IMR-90 (cell line): ENCODE measurements at regions not wholly inside any gene's neighbourhood (a gene's known extent, or its start where the extent isn't known, plus 50 kb on each side); places are given as distances from the start of the nearest gene placed in this dataset.

Source experiments
- BHLHE40 ChIP-seq: fragments of 150-350 bp; IDR thresholded peaks from 2 replicates; pipeline ENCODE4 v1.6.1; 2016; ENCODE audit warnings: mild to moderate bottlenecking, low read depth, low read length
- CEBPB ChIP-seq: IDR thresholded peaks from 2 replicates; pipeline ENCODE4 v1.6.1; 2012; ENCODE audit warnings: low read depth, low read length, improper control_type of control experiment
- FOS ChIP-seq: fragments of 150-350 bp; IDR thresholded peaks from 2 replicates; pipeline ENCODE4 v1.6.1; 2016; ENCODE audit warnings: low read depth, low read length
- MAFK ChIP-seq: IDR thresholded peaks from 2 replicates; pipeline ENCODE4 v1.6.1; 2012; ENCODE audit warnings: low read depth, low read length, improper control_type of control experiment
- MAZ ChIP-seq: IDR thresholded peaks from 2 replicates; pipeline ENCODE4 v1.6.1; 2012; ENCODE audit warnings: low read depth, mild to moderate bottlenecking, low read length, improper control_type of control experiment, moderate library complexity, borderline replicate concordance
- MXI1 ChIP-seq: IDR thresholded peaks from 2 replicates; pipeline ENCODE4 v1.6.1; 2012; ENCODE audit warnings: low read depth, mild to moderate bottlenecking, low read length, moderate library complexity, borderline replicate concordance
- POLR2A ChIP-seq: IDR thresholded peaks from 2 replicates; pipeline ENCODE4 v1.6.1; 2012; ENCODE audit warnings: mild to moderate bottlenecking, low read depth, low read length
- RAD21 ChIP-seq: IDR thresholded peaks from 2 replicates; pipeline ENCODE4 v1.6.1; 2012; ENCODE audit warnings: low read length, improper control_type of control experiment
- RCOR1 ChIP-seq: IDR thresholded peaks from 2 replicates; pipeline ENCODE4 v1.6.1; 2012; ENCODE audit warnings: mild to moderate bottlenecking, low read length, improper control_type of control experiment; ENCODE audit not compliant: insufficient replicate concordance
- RFX5 ChIP-seq: IDR thresholded peaks from 2 replicates; pipeline ENCODE4 v1.8.0; 2012; ENCODE audit warnings: low read depth, mild to moderate bottlenecking, low read length, moderate library complexity
- SMC3 ChIP-seq: fragments of 150-350 bp; IDR thresholded peaks from 2 replicates; pipeline ENCODE4 v1.6.1; 2016; ENCODE audit warnings: low read depth, mild to moderate bottlenecking, antibody characterized with exemption, low read length, moderate library complexity
- USF2 ChIP-seq: fragments of 150-350 bp; IDR thresholded peaks from 2 replicates; pipeline ENCODE4 v1.6.1; 2017; ENCODE audit warnings: mild to moderate bottlenecking, antibody characterized with exemption, low read length, low read depth
- TF ChIP-seq, protein P1 (sequence below): conservative IDR thresholded peaks from 2 replicates; pipeline ENCODE4 v1.5.1; 2012; ENCODE audit warnings: mild to moderate bottlenecking, low read depth, low read length, improper control_type of control experiment
- TF ChIP-seq, protein P2 (sequence below): fragments of 150-350 bp; IDR thresholded peaks from 2 replicates; pipeline ENCODE4 v1.6.1; 2016; ENCODE audit warnings: low read depth, mild to moderate bottlenecking, low read length, moderate library complexity, borderline replicate concordance

- TF ChIP-seq, protein P1, sequence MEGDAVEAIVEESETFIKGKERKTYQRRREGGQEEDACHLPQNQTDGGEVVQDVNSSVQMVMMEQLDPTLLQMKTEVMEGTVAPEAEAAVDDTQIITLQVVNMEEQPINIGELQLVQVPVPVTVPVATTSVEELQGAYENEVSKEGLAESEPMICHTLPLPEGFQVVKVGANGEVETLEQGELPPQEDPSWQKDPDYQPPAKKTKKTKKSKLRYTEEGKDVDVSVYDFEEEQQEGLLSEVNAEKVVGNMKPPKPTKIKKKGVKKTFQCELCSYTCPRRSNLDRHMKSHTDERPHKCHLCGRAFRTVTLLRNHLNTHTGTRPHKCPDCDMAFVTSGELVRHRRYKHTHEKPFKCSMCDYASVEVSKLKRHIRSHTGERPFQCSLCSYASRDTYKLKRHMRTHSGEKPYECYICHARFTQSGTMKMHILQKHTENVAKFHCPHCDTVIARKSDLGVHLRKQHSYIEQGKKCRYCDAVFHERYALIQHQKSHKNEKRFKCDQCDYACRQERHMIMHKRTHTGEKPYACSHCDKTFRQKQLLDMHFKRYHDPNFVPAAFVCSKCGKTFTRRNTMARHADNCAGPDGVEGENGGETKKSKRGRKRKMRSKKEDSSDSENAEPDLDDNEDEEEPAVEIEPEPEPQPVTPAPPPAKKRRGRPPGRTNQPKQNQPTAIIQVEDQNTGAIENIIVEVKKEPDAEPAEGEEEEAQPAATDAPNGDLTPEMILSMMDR: no peak
- no peak for TF ChIP-seq RFX5
- TF ChIP-seq RAD21: no peak
- TF ChIP-seq MAFK: no peak
- TF ChIP-seq RCOR1: no peak
- no peak for TF ChIP-seq CEBPB
- TF ChIP-seq POLR2A: no peak
- no peak for TF ChIP-seq BHLHE40
- TF ChIP-seq, protein P2, sequence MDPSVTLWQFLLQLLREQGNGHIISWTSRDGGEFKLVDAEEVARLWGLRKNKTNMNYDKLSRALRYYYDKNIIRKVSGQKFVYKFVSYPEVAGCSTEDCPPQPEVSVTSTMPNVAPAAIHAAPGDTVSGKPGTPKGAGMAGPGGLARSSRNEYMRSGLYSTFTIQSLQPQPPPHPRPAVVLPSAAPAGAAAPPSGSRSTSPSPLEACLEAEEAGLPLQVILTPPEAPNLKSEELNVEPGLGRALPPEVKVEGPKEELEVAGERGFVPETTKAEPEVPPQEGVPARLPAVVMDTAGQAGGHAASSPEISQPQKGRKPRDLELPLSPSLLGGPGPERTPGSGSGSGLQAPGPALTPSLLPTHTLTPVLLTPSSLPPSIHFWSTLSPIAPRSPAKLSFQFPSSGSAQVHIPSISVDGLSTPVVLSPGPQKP: no peak
- TF ChIP-seq USF2: no peak
- no peak for TF ChIP-seq SMC3
- no peak for TF ChIP-seq MAZ
- TF ChIP-seq FOS: no peak
- no peak for TF ChIP-seq MXI1
Measured at GRCh38 chr2:8176887-8177286, 505.0 kb upstream of the ID2 start.
